ENCODE measurements at regions not wholly inside any gene's neighbourhood (a gene's known extent, or its start where the extent isn't known, plus 50 kb on each side); places are given as distances from the start of the nearest gene placed in this dataset.

GRCh38 chr2:153106802-153107477, 371.6 kb downstream of the RPRM start:
- Histone ChIP-seq H3K9me2 (replicated peaks; ENCODE audit: insufficient read depth, low read length) (no peaks in the 10 kb centered on the region), H3K27me3 (replicated peaks; ENCODE audit: insufficient read depth, low read length) (no peaks in the 10 kb centered on the region), H3F3A (ENCODE audit: insufficient read depth, low read length) (0 out of 2 replicates have a peak, but pooled peaks cover 5% of the 10 kb centered on the region), H3K4me1 (ENCODE audit: low read length) (peaks cover 21% of the 10 kb centered on the region), H3K79me2 (ENCODE audit: low read length) (peaks cover 91% of the 10 kb centered on the region), H3K27ac (ENCODE audit: low read length) (no peak overlapping the region), H3K4me3 (ENCODE audit: low read length) (peak overlapping the region; percentile 37), H3K4me2 (ENCODE audit: low read depth, low read length) (peak overlapping the region; percentile 66), H3K36me3 (replicated peaks; ENCODE audit: insufficient read depth, low read length) (no peaks in the 10 kb centered on the region), H3K9me3 (replicated peaks; ENCODE audit: insufficient read depth, low read length) (no peaks in the 10 kb centered on the region), H4K20me1 (ENCODE audit: insufficient read depth, low read length) (peaks cover 15% of the 10 kb centered on the region; the same call in 1 of the 2 replicates), H3K9ac (ENCODE audit: low read length) (no peak overlapping the region), H2AFZ (ENCODE audit: low read length) (0 out of 2 replicates have a peak overlapping the region, but pooled peaks have one; percentile 9)
- peak; percentile 43 for DNase-seq
- TF ChIP-seq CTCF (IDR thresholded peaks at IDR 0.05; ENCODE audit: low read length), result no peak
- no peak for TF ChIP-seq EZH2 (optimal IDR thresholded peaks at IDR 0.05; ENCODE audit: low read depth, low read length)
- no peak for TF ChIP-seq EZH2phosphoT487 (IDR thresholded peaks at IDR 0.05; ENCODE audit: low read length)

GRCh38 chr2:153105829-153106578, 372.6 kb downstream of the RPRM start:
- peaks cover 91% of the 10 kb centered on the region for H3K79me2 ChIP-seq (ENCODE audit: low read length)
- 0 out of 2 replicates have a peak, but pooled peaks cover 5% of the 10 kb centered on the region for H3F3A ChIP-seq (ENCODE audit: insufficient read depth, low read length)
- H3K27ac ChIP-seq (ENCODE audit: low read length), result no peak overlapping the region
- no peak overlapping the region for H2AFZ ChIP-seq (ENCODE audit: low read length)
- H3K9me2 ChIP-seq (replicated peaks; ENCODE audit: insufficient read depth, low read length), result no peaks in the 10 kb centered on the region
- peak overlapping the region; percentile 66 for H3K4me2 ChIP-seq (ENCODE audit: low read depth, low read length)
- TF ChIP-seq EZH2 (optimal IDR thresholded peaks at IDR 0.05; ENCODE audit: low read depth, low read length) (no peak), CTCF (IDR thresholded peaks at IDR 0.05; ENCODE audit: low read length) (no peak), EZH2phosphoT487 (IDR thresholded peaks at IDR 0.05; ENCODE audit: low read length) (no peak)
- H3K9me3 ChIP-seq (replicated peaks; ENCODE audit: insufficient read depth, low read length), result no peaks in the 10 kb centered on the region
- H3K4me1 ChIP-seq (ENCODE audit: low read length), result peaks cover 21% of the 10 kb centered on the region
- H3K4me3 ChIP-seq (ENCODE audit: low read length), result peak overlapping the region; percentile 37
- no peaks in the 10 kb centered on the region for H3K36me3 ChIP-seq (replicated peaks; ENCODE audit: insufficient read depth, low read length)
- peaks cover 13% of the 10 kb centered on the region; the same call in 1 of the 2 replicates for H4K20me1 ChIP-seq (ENCODE audit: insufficient read depth, low read length)
- no peaks in the 10 kb centered on the region for H3K27me3 ChIP-seq (replicated peaks; ENCODE audit: insufficient read depth, low read length)
- no peak for DNase-seq
- H3K9ac ChIP-seq (ENCODE audit: low read length), result no peak overlapping the region

GRCh38 chr2:153101187-153101586, 377.4 kb downstream of the RPRM start:
- H3K36me3 ChIP-seq (replicated peaks; ENCODE audit: insufficient read depth, low read length), result peaks cover 4% of the 10 kb centered on the region; the same call in 1 of the 2 replicates
- H3K9me2 ChIP-seq (replicated peaks; ENCODE audit: insufficient read depth, low read length), result no peaks in the 10 kb centered on the region
- H3K9ac ChIP-seq (ENCODE audit: low read length), result no peak overlapping the region
- H3K4me3 ChIP-seq (ENCODE audit: low read length), result no peak overlapping the region
- H3K27ac ChIP-seq (ENCODE audit: low read length), result no peak overlapping the region
- H3K9me3 ChIP-seq (replicated peaks; ENCODE audit: insufficient read depth, low read length), result no peaks in the 10 kb centered on the region
- DNase-seq, result no peak
- no peaks in the 10 kb centered on the region for H3K27me3 ChIP-seq (replicated peaks; ENCODE audit: insufficient read depth, low read length)
- TF ChIP-seq CTCF (IDR thresholded peaks at IDR 0.05; ENCODE audit: low read length), result no peak
- no peak for TF ChIP-seq EZH2phosphoT487 (IDR thresholded peaks at IDR 0.05; ENCODE audit: low read length)
- no peak for TF ChIP-seq EZH2 (optimal IDR thresholded peaks at IDR 0.05; ENCODE audit: low read depth, low read length)
- H2AFZ ChIP-seq (ENCODE audit: low read length), result no peak overlapping the region
- H3F3A ChIP-seq (ENCODE audit: insufficient read depth, low read length), result no peaks in the 10 kb centered on the region
- peaks cover 91% of the 10 kb centered on the region for H3K79me2 ChIP-seq (ENCODE audit: low read length)
- no peak overlapping the region for H3K4me2 ChIP-seq (ENCODE audit: low read depth, low read length)
- H3K4me1 ChIP-seq (ENCODE audit: low read length), result peaks cover 12% of the 10 kb centered on the region
- 0 out of 2 replicates have a peak, but pooled peaks cover 9% of the 10 kb centered on the region for H4K20me1 ChIP-seq (ENCODE audit: insufficient read depth, low read length)

All from MM.1S (cell line).